ENCODE measurements at regions not wholly inside any gene's neighbourhood (a gene's known extent, or its start where the extent isn't known, plus 50 kb on each side); places are given as distances from the start of the nearest gene placed in this dataset.

- Histone ChIP-seq H2BK120ac (ENCODE audit: low read depth, low read length, poor library complexity, severe bottlenecking) (no peak overlapping the region), H2AFZ (ENCODE audit: low read length) (no peak overlapping the region), H3K4me2 (ENCODE audit: insufficient read depth, insufficient read length, low read length) (no peak overlapping the region)
Measured at GRCh38 chr9:82606071-82606470, 456.9 kb downstream of the RASEF start.

More at GRCh38 chr9:82606071-82606470, 456.9 kb downstream of the RASEF start:
- Mint-ChIP-seq H3K36me3 (ENCODE audit: insufficient read depth in 1 of 3, low read depth in 3 of 3) (no peaks in the 10 kb centered on the region), H3K4me1 (peaks cover 2 to 6% of the 10 kb centered on the region in 2 experiments; a peak in 3 of 4 replicates), H3K4me3 (no peak overlapping the region), H3K9me3 (no peaks in the 10 kb centered on the region), H3K27me3 (ENCODE audit: low read depth) (no peaks in the 10 kb centered on the region), H3K27ac (no peak overlapping the region)
- H3K4ac ChIP-seq (ENCODE audit: low read depth, low read length): no peak overlapping the region
- no peak overlapping the region for H3K27ac ChIP-seq (ENCODE audit: insufficient read length, low read depth, low read length)
- H3T11ph ChIP-seq (ENCODE audit: low read length): no peak overlapping the region
- no peak overlapping the region for H2BK12ac ChIP-seq (ENCODE audit: insufficient read length, low read depth, low read length)
- no peaks in the 10 kb centered on the region for H3K79me2 ChIP-seq (ENCODE audit: insufficient read depth, low read length)
- no peak overlapping the region for H3K14ac ChIP-seq (ENCODE audit: insufficient read depth, low read length)
- H4K5ac ChIP-seq (ENCODE audit: insufficient read length, low read depth, low read length): no peak overlapping the region
- DNase-seq: no peak
- H4K91ac ChIP-seq (ENCODE audit: insufficient read length, low read depth, low read length): no peak overlapping the region
- no peaks in the 10 kb centered on the region for H3K4me1 ChIP-seq (ENCODE audit: insufficient read depth, low read length)
- no peak overlapping the region for H2BK20ac ChIP-seq (ENCODE audit: low read depth, low read length, poor library complexity, severe bottlenecking)
- no peaks in the 10 kb centered on the region for H3K27me3 ChIP-seq (ENCODE audit: insufficient read depth, low read length)
- no peak overlapping the region for H2AK5ac ChIP-seq (ENCODE audit: insufficient read length, low read length)
- H3K9me3 ChIP-seq (ENCODE audit: control insufficient read depth, low read depth, low read length): no peaks in the 10 kb centered on the region
- no peak overlapping the region for H3K18ac ChIP-seq (ENCODE audit: insufficient read length, low read depth, low read length)
- no peaks in the 10 kb centered on the region for H3K79me1 ChIP-seq (ENCODE audit: insufficient read depth, low read depth, low read length, poor library complexity, severe bottlenecking)
- H4K20me1 ChIP-seq (ENCODE audit: control insufficient read depth, insufficient read depth, insufficient read length): no peaks in the 10 kb centered on the region
- no peak overlapping the region for H2BK5ac ChIP-seq (ENCODE audit: insufficient read length, low read length)
- H2BK15ac ChIP-seq (ENCODE audit: low read depth, low read length): no peak overlapping the region
- no peak overlapping the region for H4K8ac ChIP-seq (replicated peaks; ENCODE audit: insufficient read length, low read depth, low read length)
- H3K56ac ChIP-seq (ENCODE audit: insufficient read length, low read depth, low read length): no peak overlapping the region
- no peak overlapping the region for H3K9ac ChIP-seq (ENCODE audit: extremely low read depth, insufficient read length, low read length)
- TF ChIP-seq, protein P1, sequence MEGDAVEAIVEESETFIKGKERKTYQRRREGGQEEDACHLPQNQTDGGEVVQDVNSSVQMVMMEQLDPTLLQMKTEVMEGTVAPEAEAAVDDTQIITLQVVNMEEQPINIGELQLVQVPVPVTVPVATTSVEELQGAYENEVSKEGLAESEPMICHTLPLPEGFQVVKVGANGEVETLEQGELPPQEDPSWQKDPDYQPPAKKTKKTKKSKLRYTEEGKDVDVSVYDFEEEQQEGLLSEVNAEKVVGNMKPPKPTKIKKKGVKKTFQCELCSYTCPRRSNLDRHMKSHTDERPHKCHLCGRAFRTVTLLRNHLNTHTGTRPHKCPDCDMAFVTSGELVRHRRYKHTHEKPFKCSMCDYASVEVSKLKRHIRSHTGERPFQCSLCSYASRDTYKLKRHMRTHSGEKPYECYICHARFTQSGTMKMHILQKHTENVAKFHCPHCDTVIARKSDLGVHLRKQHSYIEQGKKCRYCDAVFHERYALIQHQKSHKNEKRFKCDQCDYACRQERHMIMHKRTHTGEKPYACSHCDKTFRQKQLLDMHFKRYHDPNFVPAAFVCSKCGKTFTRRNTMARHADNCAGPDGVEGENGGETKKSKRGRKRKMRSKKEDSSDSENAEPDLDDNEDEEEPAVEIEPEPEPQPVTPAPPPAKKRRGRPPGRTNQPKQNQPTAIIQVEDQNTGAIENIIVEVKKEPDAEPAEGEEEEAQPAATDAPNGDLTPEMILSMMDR (conservative IDR thresholded peaks at IDR 0.05): no peak
- no peaks in the 10 kb centered on the region for H3K23me2 ChIP-seq (ENCODE audit: insufficient read length, low read depth, low read length, poor library complexity, severe bottlenecking)
- WGBS (ENCODE audit: extremely low coverage, insufficient read length, low lambda C conversion rate): no CpG with 5 or more reads among the region's 1 CpG
- H3K23ac ChIP-seq (ENCODE audit: insufficient read length, low read depth, low read length): no peak overlapping the region
